Activated naive CD8-positive, alpha-beta T cell treated with anti-CD3 and anti-CD28 coated beads, Interleukin-2, amount 50 U/mL, for 24 hours (primary cell): ENCODE measurements at regions not wholly inside any gene's neighbourhood (a gene's known extent, or its start where the extent isn't known, plus 50 kb on each side); places are given as distances from the start of the nearest gene placed in this dataset.

Experiments
- ATAC-seq: fragments of 150-1000 bp; cut with Tn5 transposase; one replicate; pipeline ENCODE4 v1.10.0; 2021
- DNase-seq: peaks from one replicate; pipeline ENCODE4 v3.0.0; 2021
- H3K27ac Mint-ChIP-seq: one replicate; pipeline ENCODE4 v1.8.0; 2021; ENCODE audit warnings: mild to moderate bottlenecking, mixed read lengths
- H3K27me3 Mint-ChIP-seq: one replicate; pipeline ENCODE4 v1.8.0; 2021; ENCODE audit warnings: mixed read lengths
- H3K36me3 Mint-ChIP-seq: one replicate; pipeline ENCODE4 v1.8.0; 2021; ENCODE audit warnings: low read depth, mixed read lengths
- H3K4me1 Mint-ChIP-seq: one replicate; pipeline ENCODE4 v1.8.0; 2021; ENCODE audit warnings: mixed read lengths
- H3K4me3 Mint-ChIP-seq: one replicate; pipeline ENCODE4 v1.8.0; 2021; ENCODE audit warnings: mild to moderate bottlenecking, moderate library complexity, mixed read lengths
- H3K9me3 Mint-ChIP-seq: one replicate; pipeline ENCODE4 v1.8.0; 2021; ENCODE audit warnings: mixed read lengths

GRCh38 chr12:28884904-28885679, 264.0 kb upstream of the FAR2 start:
- no peak for ATAC-seq

DNA sequence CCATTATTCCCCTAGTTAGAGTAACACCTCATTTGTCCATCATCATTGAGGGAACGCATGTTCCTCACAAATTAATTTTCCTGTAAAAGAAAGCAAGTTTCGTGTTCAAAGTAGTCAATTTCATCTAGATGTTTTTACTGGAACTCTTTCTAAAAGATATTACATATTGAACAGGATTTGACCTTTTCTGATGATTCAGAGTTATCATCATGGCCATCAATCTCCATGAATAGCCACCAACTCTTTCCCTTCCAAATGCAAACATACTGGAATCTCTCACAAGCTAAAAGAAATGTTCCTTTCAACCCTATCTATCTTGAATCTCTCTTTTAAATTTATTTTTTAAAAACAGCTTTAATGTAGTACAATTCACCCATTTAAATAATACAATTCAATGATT, 263.1 kb upstream of the FAR2 start:
- H3K4me1 Mint-ChIP-seq = no peaks in the 10 kb centered on the region
- ATAC-seq = no peak

More at GRCh38 chr12:28884904-28885679, 264.0 kb upstream of the FAR2 start:
- no peaks in the 10 kb centered on the region for H3K36me3 Mint-ChIP-seq
- H3K27ac Mint-ChIP-seq = no peak overlapping the region
- no peaks in the 10 kb centered on the region for H3K27me3 Mint-ChIP-seq
- H3K9me3 Mint-ChIP-seq = no peaks in the 10 kb centered on the region
- no peak for DNase-seq
- no peaks in the 10 kb centered on the region for H3K4me1 Mint-ChIP-seq
- H3K4me3 Mint-ChIP-seq = no peak overlapping the region

GRCh38 chr12:28887461-28887990, 261.6 kb upstream of the FAR2 start:
- DNase-seq (no peak), ATAC-seq (no peak)
- H3K4me3 Mint-ChIP-seq = no peak overlapping the region
- no peaks in the 10 kb centered on the region for H3K36me3 Mint-ChIP-seq
- no peaks in the 10 kb centered on the region for H3K27me3 Mint-ChIP-seq
- H3K9me3 Mint-ChIP-seq = peaks cover 3% of the 10 kb centered on the region
- no peaks in the 10 kb centered on the region for H3K4me1 Mint-ChIP-seq
- H3K27ac Mint-ChIP-seq = no peak overlapping the region

More for the DNA sequence above, 263.1 kb upstream of the FAR2 start:
- no peak for DNase-seq
- Mint-ChIP-seq H3K9me3 (no peaks in the 10 kb centered on the region), H3K27me3 (no peaks in the 10 kb centered on the region), H3K36me3 (no peaks in the 10 kb centered on the region), H3K27ac (no peak overlapping the region), H3K4me3 (no peak overlapping the region)

DNA sequence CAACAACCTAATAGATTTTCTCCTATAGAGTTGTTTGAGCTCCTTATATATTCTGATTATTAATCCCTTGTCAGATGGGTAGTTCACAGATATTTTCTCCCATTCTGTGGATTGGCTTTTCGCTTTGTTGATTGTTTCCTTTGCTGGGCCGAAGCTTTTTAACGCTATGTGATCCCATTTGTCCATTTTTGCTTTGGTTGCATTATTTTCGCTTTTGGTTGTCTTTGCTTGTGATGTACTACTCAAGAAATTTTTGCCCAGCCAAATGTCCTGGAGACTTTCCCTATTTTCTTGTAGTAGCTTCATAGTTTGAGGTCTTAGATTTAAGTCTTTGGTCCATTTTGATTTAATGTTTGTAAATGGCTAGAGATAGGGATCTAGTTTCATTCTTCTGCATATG, 258.4 kb upstream of the FAR2 start:
- no peak for DNase-seq
- Mint-ChIP-seq H3K9me3 (peaks cover 3% of the 10 kb centered on the region), H3K27me3 (no peaks in the 10 kb centered on the region), H3K36me3 (no peaks in the 10 kb centered on the region), H3K4me1 (no peaks in the 10 kb centered on the region), H3K27ac (no peak overlapping the region), H3K4me3 (no peak overlapping the region)
- ATAC-seq = no peak

GRCh38 chr12:28891126-28891525, 258.0 kb upstream of the FAR2 start:
- no peak overlapping the region for H3K27ac Mint-ChIP-seq
- ATAC-seq (no peak), DNase-seq (no peak)
- no peaks in the 10 kb centered on the region for H3K36me3 Mint-ChIP-seq
- H3K27me3 Mint-ChIP-seq = no peaks in the 10 kb centered on the region
- H3K4me3 Mint-ChIP-seq = no peak overlapping the region
- peaks cover 3% of the 10 kb centered on the region for H3K9me3 Mint-ChIP-seq
- H3K4me1 Mint-ChIP-seq = no peaks in the 10 kb centered on the region

- no peak for DNase-seq
- ATAC-seq = no peak
- H3K4me1 Mint-ChIP-seq = no peaks in the 10 kb centered on the region
- H3K27me3 Mint-ChIP-seq = no peaks in the 10 kb centered on the region
- H3K27ac Mint-ChIP-seq = no peak overlapping the region
- H3K36me3 Mint-ChIP-seq = no peaks in the 10 kb centered on the region
- no peak overlapping the region for H3K4me3 Mint-ChIP-seq
- H3K9me3 Mint-ChIP-seq = peaks cover 10% of the 10 kb centered on the region
Measured at GRCh38 chr12:28893365-28893764, 255.7 kb upstream of the FAR2 start.

DNA sequence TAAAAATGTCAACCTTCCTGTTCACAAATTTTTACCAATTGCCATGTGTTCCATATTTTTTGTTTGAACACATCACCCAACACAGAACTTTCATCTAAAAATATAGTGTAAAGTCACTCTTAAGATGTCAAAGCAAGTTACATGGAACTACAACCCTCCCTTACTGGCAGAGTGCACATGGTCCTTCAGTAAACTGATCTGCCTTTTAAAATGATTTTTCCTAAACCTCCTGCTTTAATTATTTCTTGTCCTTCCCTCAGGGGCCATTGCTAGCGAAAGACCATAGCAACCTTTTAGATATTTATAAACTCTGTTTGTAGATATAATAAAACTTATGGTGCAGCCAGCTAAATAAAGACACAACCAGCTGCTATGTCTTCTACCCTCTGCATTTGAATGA, 255.2 kb upstream of the FAR2 start:
- peaks cover 10% of the 10 kb centered on the region for H3K9me3 Mint-ChIP-seq
- no peaks in the 10 kb centered on the region for H3K36me3 Mint-ChIP-seq
- H3K27me3 Mint-ChIP-seq = no peaks in the 10 kb centered on the region
- H3K27ac Mint-ChIP-seq = no peak overlapping the region
- DNase-seq = no peak
- H3K4me1 Mint-ChIP-seq = no peaks in the 10 kb centered on the region
- no peak for ATAC-seq
- no peak overlapping the region for H3K4me3 Mint-ChIP-seq

DNA sequence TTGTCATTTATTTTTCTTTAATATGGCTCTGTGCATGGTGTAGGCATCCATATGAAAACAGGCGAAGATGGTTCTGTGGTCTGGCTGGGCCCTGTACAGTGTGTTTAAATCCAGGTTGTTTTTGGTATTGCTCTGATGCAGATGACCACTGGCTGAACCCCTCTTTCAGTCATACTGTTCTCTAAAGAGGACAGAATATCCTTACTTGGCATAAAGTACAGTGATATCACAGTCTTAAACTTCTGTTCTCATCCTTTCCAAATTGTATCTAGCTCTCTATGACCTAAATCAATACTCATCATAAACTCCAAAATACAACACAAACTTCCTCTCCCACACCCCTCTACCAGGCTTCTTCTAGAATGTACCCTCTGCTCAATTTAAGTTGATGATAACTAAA, 252.7 kb upstream of the FAR2 start:
- Mint-ChIP-seq H3K36me3 (no peaks in the 10 kb centered on the region), H3K4me1 (no peaks in the 10 kb centered on the region), H3K9me3 (peaks cover 20% of the 10 kb centered on the region), H3K4me3 (no peak overlapping the region), H3K27me3 (no peaks in the 10 kb centered on the region), H3K27ac (no peak overlapping the region)
- ATAC-seq (no peak), DNase-seq (no peak)

- no peak for ATAC-seq
Measured at GRCh38 chr12:28898038-28898437, 251.0 kb upstream of the FAR2 start.

GRCh38 chr12:28899951-28900350, 249.1 kb upstream of the FAR2 start:
- ATAC-seq (no peak), DNase-seq (no peak)
- Mint-ChIP-seq H3K9me3 (peaks cover 34% of the 10 kb centered on the region), H3K4me3 (no peak overlapping the region), H3K27me3 (no peaks in the 10 kb centered on the region), H3K4me1 (no peaks in the 10 kb centered on the region), H3K36me3 (no peaks in the 10 kb centered on the region), H3K27ac (no peak overlapping the region)

More at GRCh38 chr12:28898038-28898437, 251.0 kb upstream of the FAR2 start:
- DNase-seq = no peak
- peaks cover 26% of the 10 kb centered on the region for H3K9me3 Mint-ChIP-seq
- H3K4me1 Mint-ChIP-seq = no peaks in the 10 kb centered on the region
- no peaks in the 10 kb centered on the region for H3K36me3 Mint-ChIP-seq
- no peak overlapping the region for H3K27ac Mint-ChIP-seq
- H3K27me3 Mint-ChIP-seq = no peaks in the 10 kb centered on the region
- no peak overlapping the region for H3K4me3 Mint-ChIP-seq

GRCh38 chr12:28905220-28905955, 243.7 kb upstream of the FAR2 start:
- H3K9me3 Mint-ChIP-seq = peaks cover 42% of the 10 kb centered on the region
- H3K27me3 Mint-ChIP-seq = no peaks in the 10 kb centered on the region
- DNase-seq = no peak
- H3K4me1 Mint-ChIP-seq = no peaks in the 10 kb centered on the region
- no peak for ATAC-seq
- no peak overlapping the region for H3K27ac Mint-ChIP-seq
- H3K4me3 Mint-ChIP-seq = no peak overlapping the region
- no peaks in the 10 kb centered on the region for H3K36me3 Mint-ChIP-seq

- ATAC-seq = no peak
- Mint-ChIP-seq H3K27me3 (no peaks in the 10 kb centered on the region), H3K27ac (no peak overlapping the region), H3K9me3 (peaks cover 35% of the 10 kb centered on the region), H3K4me1 (no peaks in the 10 kb centered on the region), H3K36me3 (peaks cover 4% of the 10 kb centered on the region), H3K4me3 (no peak overlapping the region)
- DNase-seq = no peak
Measured at GRCh38 chr12:28908646-28909045, 240.4 kb upstream of the FAR2 start.

GRCh38 chr12:28909291-28909690, 239.8 kb upstream of the FAR2 start:
- DNase-seq (no peak), ATAC-seq (no peak)
- H3K4me3 Mint-ChIP-seq = no peak overlapping the region
- H3K27me3 Mint-ChIP-seq = no peaks in the 10 kb centered on the region
- H3K27ac Mint-ChIP-seq = no peak overlapping the region
- H3K9me3 Mint-ChIP-seq = peaks cover 37% of the 10 kb centered on the region
- no peaks in the 10 kb centered on the region for H3K4me1 Mint-ChIP-seq
- peaks cover 4% of the 10 kb centered on the region for H3K36me3 Mint-ChIP-seq

DNA sequence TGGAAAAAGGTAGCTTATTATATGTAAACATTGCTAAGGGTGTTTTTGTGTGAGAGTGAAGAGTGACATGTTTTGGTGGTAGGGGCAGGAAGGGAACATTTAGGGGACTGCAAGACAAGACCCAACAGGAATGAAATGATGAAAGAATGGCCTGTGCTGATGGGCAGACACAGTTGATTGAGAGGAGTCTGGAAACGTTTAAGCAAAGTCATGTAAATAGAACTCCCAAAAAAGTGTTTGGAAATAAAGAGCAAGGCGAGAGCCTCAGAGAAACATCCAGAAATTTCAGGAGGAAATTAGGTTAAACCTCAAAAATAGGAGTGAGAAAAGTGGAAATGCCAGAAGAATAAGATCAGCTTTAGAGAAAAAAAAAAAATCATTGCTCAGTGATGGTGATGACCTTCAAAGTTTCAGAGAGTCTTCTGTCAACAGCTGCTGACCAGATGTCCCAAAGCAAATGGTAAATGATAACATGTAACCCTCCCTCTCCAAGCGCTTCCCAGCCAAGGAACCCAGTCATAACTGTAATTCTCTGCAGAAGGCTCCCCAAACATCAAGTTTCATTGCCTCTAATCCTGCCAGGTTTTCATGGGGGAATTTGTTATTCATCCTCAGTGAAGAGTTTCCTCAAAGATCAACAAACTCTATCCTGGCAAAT, 223.2 kb upstream of the FAR2 start:
- no peaks in the 10 kb centered on the region for H3K27me3 Mint-ChIP-seq
- DNase-seq = no peak
- H3K36me3 Mint-ChIP-seq = no peaks in the 10 kb centered on the region

DNA sequence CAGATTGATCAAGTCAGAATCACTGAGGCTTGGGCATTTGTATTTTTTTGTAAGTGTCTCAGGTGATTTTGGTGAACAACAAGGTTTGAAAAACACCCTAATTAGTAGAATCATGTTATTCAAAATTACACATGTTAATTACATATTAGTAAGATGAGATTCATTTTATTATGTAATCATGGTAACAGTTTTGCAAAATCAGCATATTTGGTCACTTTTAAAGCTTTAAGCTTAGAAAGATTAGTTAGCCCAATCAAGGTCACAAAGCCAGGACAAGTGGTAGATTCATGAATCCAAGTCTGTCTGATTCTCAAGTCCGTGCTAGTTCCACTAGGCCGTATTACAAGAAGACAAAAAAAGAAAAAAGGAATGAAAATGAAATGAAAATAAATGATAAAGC, 218.4 kb upstream of the FAR2 start:
- no peak for DNase-seq
- Mint-ChIP-seq H3K27ac (no peak overlapping the region), H3K27me3 (no peaks in the 10 kb centered on the region), H3K4me3 (no peak overlapping the region), H3K9me3 (no peaks in the 10 kb centered on the region), H3K36me3 (no peaks in the 10 kb centered on the region), H3K4me1 (no peaks in the 10 kb centered on the region)
- no peak for ATAC-seq

More for the DNA sequence above, 223.2 kb upstream of the FAR2 start:
- Mint-ChIP-seq H3K27ac (no peak overlapping the region), H3K4me1 (no peaks in the 10 kb centered on the region), H3K9me3 (peaks cover 9% of the 10 kb centered on the region), H3K4me3 (no peak overlapping the region)
- no peak for ATAC-seq
